Fibroblast of lung (primary cell): ENCODE measurements at regions not wholly inside any gene's neighbourhood (a gene's known extent, or its start where the extent isn't known, plus 50 kb on each side); places are given as distances from the start of the nearest gene placed in this dataset.

Source experiments
- DNase-seq, 2 donors: peaks; one replicate each; pipeline versions ENCODE4 v3.0.0 to v3.0.0-alpha.2; 2010; ENCODE audit warnings: low read depth in 2 of 2
- H2AFZ ChIP-seq: 2 replicates; pipeline ENCODE4 v1.5.1; 2012; ENCODE audit warnings: low read length, control low read depth, inconsistent platforms
- H3K27ac ChIP-seq: 2 replicates; pipeline ENCODE4 v1.5.1; 2011; ENCODE audit warnings: low read length, control low read depth; ENCODE audit not compliant: insufficient read depth
- H3K27me3 ChIP-seq: 2 replicates; pipeline ENCODE4 v1.5.1; 2011; ENCODE audit warnings: mild to moderate bottlenecking, low read length; ENCODE audit not compliant: control insufficient read depth, insufficient read depth
- H3K36me3 ChIP-seq: 2 replicates; pipeline ENCODE4 v1.5.1; 2011; ENCODE audit warnings: low read length; ENCODE audit not compliant: control insufficient read depth, insufficient read depth
- H3K4me1 ChIP-seq: 2 replicates; pipeline ENCODE4 v1.5.1; 2011; ENCODE audit warnings: low read length; ENCODE audit not compliant: control insufficient read depth, insufficient read depth; ENCODE audit errors: extremely low read depth
- H3K4me2 ChIP-seq: 2 replicates; pipeline ENCODE4 v1.5.1; 2011; ENCODE audit warnings: low read length, control low read depth; ENCODE audit not compliant: insufficient read depth; ENCODE audit errors: extremely low read depth
- H3K4me3 ChIP-seq, 4 experiments: fragments of 200-600 bp in 1 of 4; sonication (generic) in 1 of 4; replicated peaks in 1 of 4; 2 replicates each; pipeline ENCODE4 v1.5.1; 2011 to 2016; ENCODE audit warnings: low read length in 4 of 4, low read depth in 3 of 4, mild to moderate bottlenecking in 3 of 4, control low read depth in 2 of 4, inconsistent platforms in 1 of 4, mixed read lengths in 1 of 4; ENCODE audit not compliant: insufficient read depth in 1 of 4; ENCODE audit errors: control extremely low read depth in 1 of 4
- H3K79me2 ChIP-seq: 2 replicates; pipeline ENCODE4 v1.5.1; 2012; ENCODE audit warnings: mild to moderate bottlenecking, low read length, inconsistent platforms; ENCODE audit not compliant: control insufficient read depth, insufficient read depth
- H3K9ac ChIP-seq: 2 replicates; pipeline ENCODE4 v1.5.1; 2011; ENCODE audit warnings: mild to moderate bottlenecking, low read length, control low read depth; ENCODE audit not compliant: insufficient read depth
- H3K9me3 ChIP-seq: 2 replicates; pipeline ENCODE4 v1.5.1; 2012; ENCODE audit warnings: low read depth, low read length; ENCODE audit not compliant: control insufficient read depth, insufficient read depth
- H4K20me1 ChIP-seq: 2 replicates; pipeline ENCODE4 v1.5.1; 2011; ENCODE audit warnings: low read length; ENCODE audit not compliant: control insufficient read depth, insufficient read depth; ENCODE audit errors: extremely low read depth
- CTCF ChIP-seq, 2 donors: IDR thresholded peaks in 1 of 2; conservative IDR thresholded peaks in 1 of 2; 1 replicate in 1 of 2; 2 replicates in 1 of 2; pipeline ENCODE4 v1.5.1; 2011 to 2012; ENCODE audit warnings: low read length in 2 of 2, control low read depth in 1 of 2, inconsistent platforms in 1 of 2, low read depth in 1 of 2, mild to moderate bottlenecking in 1 of 2
- EZH2 ChIP-seq: IDR thresholded peaks from 2 replicates; pipeline ENCODE4 v1.5.1; 2012; ENCODE audit warnings: low read length, control low read depth, mild to moderate bottlenecking; ENCODE audit errors: missing control alignments

GRCh38 chr10:121668314-121669027 lies 70.2 kb upstream of the FGFR2 start:
- no peaks in the 10 kb centered on the region for H3K36me3 ChIP-seq
- no peaks in the 10 kb centered on the region for H4K20me1 ChIP-seq
- no peak overlapping the region for H3K9ac ChIP-seq
- H2AFZ ChIP-seq = no peak overlapping the region
- H3K9me3 ChIP-seq = no peaks in the 10 kb centered on the region
- no peak overlapping the region for H3K4me3 ChIP-seq
- no peaks in the 10 kb centered on the region for H3K79me2 ChIP-seq
- peak in 1 of 2 donors; percentile 61 for DNase-seq
- H3K4me2 ChIP-seq = no peak overlapping the region
- no peaks in the 10 kb centered on the region for H3K4me1 ChIP-seq
- TF ChIP-seq EZH2 (no peak), CTCF (conservative IDR thresholded peaks at IDR 0.05 in 1 of 2, IDR thresholded peaks at IDR 0.05 in 1 of 2; ENCODE audit: low read depth in 1 of 2, low read length in 2 of 2) (no peak)
- no peak overlapping the region for H3K27ac ChIP-seq
- no peaks in the 10 kb centered on the region for H3K27me3 ChIP-seq

GRCh38 chr10:121667948-121668313 lies 69.7 kb upstream of the FGFR2 start:
- Histone ChIP-seq H4K20me1 (no peaks in the 10 kb centered on the region), H3K9ac (no peak overlapping the region), H3K9me3 (no peaks in the 10 kb centered on the region), H3K4me2 (no peak overlapping the region), H3K4me3 (no peak overlapping the region), H3K4me1 (no peaks in the 10 kb centered on the region), H3K36me3 (no peaks in the 10 kb centered on the region), H3K27ac (no peak overlapping the region), H3K79me2 (no peaks in the 10 kb centered on the region), H2AFZ (no peak overlapping the region), H3K27me3 (no peaks in the 10 kb centered on the region)
- no peak for TF ChIP-seq CTCF (conservative IDR thresholded peaks at IDR 0.05 in 1 of 2, IDR thresholded peaks at IDR 0.05 in 1 of 2; ENCODE audit: low read depth in 1 of 2, low read length in 2 of 2)
- no peak for TF ChIP-seq EZH2
- DNase-seq = peak in 1 of 2 donors; percentile 75

- Histone ChIP-seq H3K9me3 (no peaks in the 10 kb centered on the region), H3K36me3 (no peaks in the 10 kb centered on the region), H2AFZ (no peak overlapping the region), H3K4me1 (no peaks in the 10 kb centered on the region), H3K79me2 (no peaks in the 10 kb centered on the region), H3K27me3 (no peaks in the 10 kb centered on the region), H3K4me3 (no peak overlapping the region), H4K20me1 (no peaks in the 10 kb centered on the region), H3K27ac (no peak overlapping the region), H3K9ac (no peak overlapping the region), H3K4me2 (no peak overlapping the region)
- no peak for DNase-seq
- TF ChIP-seq EZH2 = no peak
- no peak for TF ChIP-seq CTCF (conservative IDR thresholded peaks at IDR 0.05 in 1 of 2, IDR thresholded peaks at IDR 0.05 in 1 of 2; ENCODE audit: low read depth in 1 of 2, low read length in 2 of 2)
These were observed 67.6 kb upstream of the FGFR2 start for GRCh38 chr10:121665809-121666208.
